Left renal cortex interstitium (tissue), 4 donors: ENCODE measurements at regions not wholly inside any gene's neighbourhood (a gene's known extent, or its start where the extent isn't known, plus 50 kb on each side); places are given as distances from the start of the nearest gene placed in this dataset.

Experiments used
- DNase-seq, 4 donors: peaks; one replicate each; pipeline ENCODE4 v3.0.0-alpha.2; 2013; ENCODE audit warnings: low read depth in 4 of 4, low spot score in 2 of 4, missing footprints in 1 of 4

- no peak for DNase-seq
Observed at GRCh38 chr14:76305268-76305826, 70.6 kb upstream of the ESRRB start.

DNA sequence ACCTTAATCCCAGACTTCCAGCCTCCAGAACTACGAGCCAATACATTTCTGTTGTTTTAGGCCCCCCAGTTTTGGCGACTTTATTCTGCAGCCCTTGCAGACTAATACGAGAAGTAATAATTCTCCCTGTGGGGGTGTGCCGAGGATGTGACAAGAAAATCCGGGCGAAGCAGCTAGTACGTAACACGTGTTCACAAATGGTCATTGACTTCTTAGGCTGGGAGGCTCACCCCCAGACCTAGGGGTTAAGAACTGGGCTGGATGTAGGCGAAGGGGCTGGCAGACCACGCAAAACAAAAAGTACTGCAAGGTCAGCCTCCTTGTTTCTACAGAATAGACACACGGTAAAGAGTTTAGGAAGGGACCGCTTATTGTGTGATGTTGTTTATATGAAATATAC lies 69.8 kb upstream of the ESRRB start:
- DNase-seq: no peak

DNA sequence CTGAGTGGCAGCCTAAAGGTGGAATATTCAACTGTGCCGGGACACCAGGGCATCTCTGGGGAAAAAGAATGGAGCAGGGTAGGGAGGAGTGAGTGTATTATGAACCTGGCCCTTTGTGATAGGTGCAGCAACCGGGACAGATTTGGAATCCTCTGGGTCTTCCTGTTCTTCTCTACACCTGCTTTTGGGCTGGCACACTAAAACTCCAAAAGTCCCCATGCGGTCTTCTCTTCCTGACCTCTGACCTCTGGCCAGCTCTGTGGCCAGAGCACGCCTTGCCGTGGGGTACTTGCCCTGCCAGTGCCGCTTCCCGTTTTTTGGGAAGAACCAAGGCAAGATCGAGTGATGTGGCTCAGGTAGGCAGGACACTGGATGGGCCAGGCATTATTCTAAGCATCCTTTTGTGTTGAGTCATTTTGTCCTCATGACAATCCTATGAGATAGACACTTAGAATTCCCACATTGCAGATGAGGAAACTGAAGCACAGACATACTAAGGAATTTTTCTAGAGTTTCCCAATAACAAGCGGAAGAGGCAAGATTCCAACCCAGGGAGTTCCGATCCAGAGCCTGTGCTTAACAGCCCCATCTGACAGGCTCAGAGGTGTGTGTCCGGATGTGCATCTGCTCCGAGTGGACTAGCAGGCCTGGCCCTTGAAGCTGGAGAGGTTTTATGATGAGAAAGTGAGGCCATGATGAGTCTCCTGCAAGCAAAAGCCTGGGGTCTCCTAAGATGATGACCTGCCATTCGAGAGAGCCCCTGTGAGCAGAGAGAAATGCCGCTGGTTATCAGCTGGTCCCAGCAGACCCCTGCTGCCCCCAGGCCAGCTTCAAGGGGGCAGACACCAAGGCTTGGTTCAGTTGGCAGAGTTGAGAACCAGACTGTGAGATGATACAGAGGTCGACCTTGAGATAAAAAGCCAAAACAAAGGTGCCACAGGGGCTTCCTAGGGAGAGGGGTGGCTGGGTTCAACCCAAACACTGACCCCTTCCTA lies 67.9 kb upstream of the ESRRB start:
- DNase-seq: no peak

GRCh38 chr14:76309572-76310162 lies 66.3 kb upstream of the ESRRB start:
- DNase-seq: no peak

- no peak for DNase-seq
Observed at GRCh38 chr14:76311079-76311758, 64.7 kb upstream of the ESRRB start.

DNA sequence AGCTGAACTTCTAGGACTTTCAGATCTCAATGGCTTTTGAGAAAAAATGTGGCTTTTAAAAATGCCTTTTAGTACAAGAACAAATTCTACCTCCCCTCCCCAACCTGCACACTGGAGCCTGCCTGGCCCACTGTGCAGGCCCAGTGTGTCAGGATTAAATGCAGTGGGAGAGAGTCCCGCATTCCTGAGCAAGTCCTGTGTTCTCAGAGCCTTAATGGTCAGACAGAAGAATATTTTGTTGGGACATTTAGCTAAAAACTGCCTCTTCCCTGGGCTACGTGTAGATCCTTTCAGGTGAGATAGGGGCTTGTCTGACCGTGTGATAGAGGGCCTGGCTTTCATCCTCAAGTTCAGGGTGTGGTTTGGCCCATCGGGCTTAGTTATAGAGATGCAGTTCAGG lies 63.1 kb upstream of the ESRRB start:
- DNase-seq: no peak

GRCh38 chr14:76313303-76313702 lies 62.6 kb upstream of the ESRRB start:
- DNase-seq: no peak

- no peak for DNase-seq
Observed at GRCh38 chr14:76313852-76314251, 62.1 kb upstream of the ESRRB start.

DNA sequence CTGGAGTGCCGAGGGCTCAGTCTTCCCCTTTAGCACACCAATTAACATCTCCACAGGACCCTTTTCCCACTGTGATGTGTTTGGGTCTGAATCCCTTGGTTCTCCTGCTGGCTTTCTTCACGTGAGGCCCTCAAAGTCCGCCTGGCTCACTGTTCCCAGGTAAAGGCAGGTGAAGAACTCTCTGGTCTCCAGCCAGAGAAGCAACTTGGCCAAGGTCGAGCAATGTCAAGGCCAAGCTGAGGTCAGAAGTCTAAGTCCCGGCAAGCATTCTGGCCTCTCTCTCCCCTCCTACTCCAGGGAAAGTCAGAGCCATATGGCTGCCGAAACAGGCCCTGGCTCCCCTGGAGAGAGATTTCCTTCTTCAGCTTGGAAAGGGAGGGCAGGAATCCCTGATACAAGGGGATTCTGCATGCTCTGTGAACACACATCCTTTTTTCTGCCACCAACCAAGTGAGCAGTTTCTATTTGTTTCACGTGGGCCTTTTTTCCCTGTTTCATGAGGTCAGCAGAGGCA lies 61.4 kb upstream of the ESRRB start:
- DNase-seq: no peak

- no peak for DNase-seq
Observed at GRCh38 chr14:76320486-76320885, 55.5 kb upstream of the ESRRB start.

- DNase-seq: no peak
Observed at GRCh38 chr14:76320975-76321374, 55.0 kb upstream of the ESRRB start.

DNA sequence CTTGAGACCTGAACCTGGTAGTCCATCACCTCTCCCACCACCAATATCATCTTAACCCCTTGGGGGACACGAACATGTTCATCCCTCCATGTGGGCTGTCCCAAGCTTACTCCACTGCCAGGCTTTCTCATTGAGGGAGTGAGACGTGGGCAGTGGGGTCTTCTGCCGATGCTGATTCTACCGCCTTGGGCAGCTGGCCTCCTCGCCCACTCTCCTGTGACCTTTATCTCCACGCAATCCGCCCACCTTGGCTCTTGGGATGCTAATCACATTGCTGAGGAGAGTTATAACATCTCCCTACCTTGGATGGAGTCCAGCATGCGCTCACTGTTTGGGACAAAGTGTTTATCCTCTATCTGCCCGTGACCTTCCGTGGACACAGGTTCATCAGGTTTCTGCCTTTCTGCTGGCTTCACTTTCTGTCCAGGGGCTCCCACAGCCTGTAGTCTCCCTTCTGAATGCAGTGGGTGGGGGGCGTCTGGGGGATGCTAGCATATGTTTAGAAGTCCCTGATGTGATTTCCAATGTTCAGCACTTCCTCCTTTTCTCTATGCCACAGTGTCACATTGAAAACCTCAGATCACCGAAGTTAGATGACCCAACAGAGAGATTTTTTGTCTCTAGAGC lies 53.2 kb upstream of the ESRRB start:
- DNase-seq: no peak

DNA sequence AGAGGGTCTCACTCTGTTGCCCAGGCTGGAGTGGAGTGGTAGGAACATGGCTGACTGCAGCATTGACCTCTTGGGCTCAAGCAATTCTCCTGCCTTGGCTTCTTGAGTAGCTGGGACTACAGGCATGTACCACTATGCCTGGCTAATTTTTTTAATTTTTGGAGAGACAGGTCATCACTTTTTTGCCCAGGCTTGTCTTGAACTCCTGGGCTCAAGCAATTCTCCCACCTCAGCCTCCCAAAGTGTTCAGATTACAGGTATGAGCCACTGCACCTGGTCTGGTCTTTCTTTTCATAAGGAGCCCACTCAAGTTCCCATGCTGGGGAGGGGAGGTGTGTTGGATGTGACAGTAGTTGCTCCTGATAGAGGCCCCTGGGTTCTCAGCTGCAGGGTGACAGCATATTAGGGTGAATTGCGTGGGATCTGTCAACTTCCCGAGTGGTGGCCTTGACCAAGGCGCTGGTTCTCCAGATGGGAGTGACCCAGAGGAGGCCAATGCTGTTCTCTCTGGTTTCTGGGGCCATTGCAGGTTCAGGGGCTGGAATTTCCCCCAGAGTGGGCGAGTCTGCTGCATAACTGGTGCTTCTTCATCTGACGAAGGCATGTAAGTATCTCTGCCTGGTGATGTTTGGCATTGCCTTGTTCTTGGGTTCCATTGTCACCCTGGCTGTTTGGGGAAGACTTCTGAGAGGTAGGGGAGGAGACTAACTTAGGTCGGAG lies 52.4 kb upstream of the ESRRB start:
- DNase-seq: no peak

- DNase-seq: no peak
Observed at GRCh38 chr14:76324133-76324532, 51.8 kb upstream of the ESRRB start.
